Erythroblast (primary cell): ENCODE measurements at regions not wholly inside any gene's neighbourhood (a gene's known extent, or its start where the extent isn't known, plus 50 kb on each side); places are given as distances from the start of the nearest gene placed in this dataset.

ENCODE experiments used
- GATA1 ChIP-seq: IDR thresholded peaks from 2 replicates; pipeline ENCODE4 v1.6.1; 2011; ENCODE audit warnings: low read depth, mild to moderate bottlenecking, control low read depth, low read length, moderate library complexity
- POLR2A ChIP-seq: IDR thresholded peaks from 2 replicates; pipeline ENCODE4 v1.6.1; 2011; ENCODE audit warnings: mild to moderate bottlenecking, low read length

DNA sequence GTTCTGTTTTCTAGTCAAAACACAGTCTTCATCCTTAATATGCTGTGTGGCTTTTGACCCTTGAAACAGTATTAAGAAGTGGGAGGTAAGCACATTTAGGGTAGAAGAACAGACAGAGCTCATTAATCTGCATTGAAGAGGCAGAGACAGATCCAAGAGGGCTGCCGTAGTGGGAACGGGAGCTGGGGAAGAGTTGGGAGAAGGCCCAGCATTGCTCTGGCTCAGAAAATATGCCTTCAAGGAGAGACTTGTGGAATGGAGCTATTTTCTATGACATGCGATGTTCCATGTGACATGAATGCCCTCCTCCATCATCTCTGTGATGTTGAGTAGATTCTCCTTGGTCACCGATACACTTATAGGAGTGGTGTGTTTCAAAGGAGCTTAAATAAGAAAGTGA is 273.3 kb upstream of the BOD1L1 start:
- TF ChIP-seq POLR2A = no peak
- no peak for TF ChIP-seq GATA1
